Ascending aorta (tissue), 2 donors: ENCODE measurements at regions not wholly inside any gene's neighbourhood (a gene's known extent, or its start where the extent isn't known, plus 50 kb on each side); places are given as distances from the start of the nearest gene placed in this dataset.

Source experiments
- DNase-seq, 2 donors: peaks; one replicate each; pipeline ENCODE4 v3.0.0-alpha.2; 2019; ENCODE audit warnings: low spot score in 2 of 2
- H3K27ac ChIP-seq, 2 donors: fragments of 200-600 bp; sonication (generic); one replicate each; pipeline ENCODE4 v1.5.1; 2016 to 2017; ENCODE audit warnings: mild to moderate bottlenecking in 1 of 2
- H3K27me3 ChIP-seq: fragments of 200-600 bp; sonication (generic); one replicate; pipeline ENCODE4 v1.5.1; 2017
- H3K36me3 ChIP-seq, 2 donors: fragments of 200-600 bp; sonication (generic); one replicate each; pipeline ENCODE4 v1.5.1; 2016
- H3K4me1 ChIP-seq, 2 donors: fragments of 200-600 bp; sonication (generic); one replicate each; pipeline ENCODE4 v1.5.1; 2016 to 2017; ENCODE audit warnings: mild to moderate bottlenecking in 1 of 2
- H3K4me3 ChIP-seq, 2 donors: fragments of 200-600 bp; sonication (generic); one replicate each; pipeline ENCODE4 v1.5.1; 2016 to 2017; ENCODE audit warnings: mild to moderate bottlenecking in 1 of 2
- H3K9me3 ChIP-seq, 2 donors: fragments of 200-600 bp; sonication (generic); one replicate each; pipeline ENCODE4 v1.5.1; 2016
- CTCF ChIP-seq, 3 experiments: fragments of 200-600 bp in 2 of 3; fragments of 450-650 bp in 1 of 3; sonication (generic) in 2 of 3; IDR thresholded peaks; one replicate each; pipeline ENCODE4 v1.5.1; 2016 to 2019; ENCODE audit warnings: antibody characterized with exemption in 3 of 3, mild to moderate bottlenecking in 1 of 3, moderate library complexity in 1 of 3
- intact Hi-C: fragments of 100-400 bp; cut with DNase I; formaldehyde crosslinking; loops from one replicate; pipeline ENCODE4 v1.15.1; 2023

- H3K4me1 ChIP-seq, result no peaks in the 10 kb centered on the region
- DNase-seq, result no peak
- H3K36me3 ChIP-seq, result no peaks in the 10 kb centered on the region
- H3K27me3 ChIP-seq, result no peaks in the 10 kb centered on the region
- intact Hi-C loops, result no loop called here
- no peak overlapping the region for H3K27ac ChIP-seq
- no peak for TF ChIP-seq CTCF (IDR thresholded peaks at IDR 0.05)
- H3K4me3 ChIP-seq, result no peak overlapping the region
- no peaks in the 10 kb centered on the region for H3K9me3 ChIP-seq
Measured at GRCh38 chr21:35652872-35653271, 407.5 kb downstream of the SETD4 start.

- no peaks in the 10 kb centered on the region for H3K36me3 ChIP-seq
- no peaks in the 10 kb centered on the region for H3K27me3 ChIP-seq
- no peak for TF ChIP-seq CTCF (IDR thresholded peaks at IDR 0.05)
- no peak overlapping the region for H3K4me3 ChIP-seq
- no peak overlapping the region for H3K27ac ChIP-seq
- intact Hi-C loops, result no loop called here
- no peaks in the 10 kb centered on the region for H3K4me1 ChIP-seq
- no peaks in the 10 kb centered on the region for H3K9me3 ChIP-seq
- DNase-seq, result no peak
Measured at GRCh38 chr21:35652196-35652595, 408.1 kb downstream of the SETD4 start.

GRCh38 chr21:35651196-35651595, 409.1 kb downstream of the SETD4 start:
- H3K27me3 ChIP-seq, result no peaks in the 10 kb centered on the region
- H3K4me1 ChIP-seq, result no peaks in the 10 kb centered on the region
- no peaks in the 10 kb centered on the region for H3K9me3 ChIP-seq
- no peak for DNase-seq
- H3K27ac ChIP-seq, result no peak overlapping the region
- no peak for TF ChIP-seq CTCF (IDR thresholded peaks at IDR 0.05)
- no peak overlapping the region for H3K4me3 ChIP-seq
- H3K36me3 ChIP-seq, result no peaks in the 10 kb centered on the region
- intact Hi-C loops, result no loop called here

- intact Hi-C loops, result no loop called here
- TF ChIP-seq CTCF (IDR thresholded peaks at IDR 0.05), result no peak
- DNase-seq, result no peak
- no peaks in the 10 kb centered on the region for H3K9me3 ChIP-seq
- no peaks in the 10 kb centered on the region for H3K4me1 ChIP-seq
- no peak overlapping the region for H3K4me3 ChIP-seq
- no peaks in the 10 kb centered on the region for H3K36me3 ChIP-seq
- no peak overlapping the region for H3K27ac ChIP-seq
- no peaks in the 10 kb centered on the region for H3K27me3 ChIP-seq
Measured at GRCh38 chr21:35649186-35649585, 411.1 kb downstream of the SETD4 start.

- Histone ChIP-seq H3K36me3 (no peaks in the 10 kb centered on the region), H3K4me3 (no peak overlapping the region), H3K27me3 (no peaks in the 10 kb centered on the region), H3K27ac (no peak overlapping the region), H3K9me3 (no peaks in the 10 kb centered on the region), H3K4me1 (no peaks in the 10 kb centered on the region)
- intact Hi-C loops, result no loop called here
- TF ChIP-seq CTCF (IDR thresholded peaks at IDR 0.05), result no peak
- DNase-seq, result no peak
Measured at GRCh38 chr21:35648512-35648911, 411.8 kb downstream of the SETD4 start.

- intact Hi-C loops, result no loop called here
- TF ChIP-seq CTCF (IDR thresholded peaks at IDR 0.05), result no peak
- Histone ChIP-seq H3K27me3 (no peaks in the 10 kb centered on the region), H3K9me3 (no peaks in the 10 kb centered on the region), H3K27ac (no peak overlapping the region), H3K4me1 (no peaks in the 10 kb centered on the region), H3K36me3 (no peaks in the 10 kb centered on the region), H3K4me3 (no peak overlapping the region)
- DNase-seq, result no peak
Measured at GRCh38 chr21:35646606-35647005, 413.7 kb downstream of the SETD4 start.
